ENCODE measurements at regions not wholly inside any gene's neighbourhood (a gene's known extent, or its start where the extent isn't known, plus 50 kb on each side); places are given as distances from the start of the nearest gene placed in this dataset.

GRCh38 chr15:95407534-95407933, 923.0 kb upstream of the NR2F2 start:
- H3K79me2 ChIP-seq (ENCODE audit: low read length) = no peaks in the 10 kb centered on the region
- H4K20me1 ChIP-seq (ENCODE audit: insufficient read depth, low read length) = no peaks in the 10 kb centered on the region
- no peaks in the 10 kb centered on the region for H3K36me3 ChIP-seq (replicated peaks; ENCODE audit: low read depth, low read length)
- H2AFZ ChIP-seq (ENCODE audit: low read depth, low read length) = no peak overlapping the region
- H3K27me3 ChIP-seq (ENCODE audit: low read depth, low read length) = no peaks in the 10 kb centered on the region
- H3K27ac ChIP-seq (ENCODE audit: low read length) = no peak overlapping the region
- H3K4me2 ChIP-seq (ENCODE audit: low read length) = no peak overlapping the region
- H3K9me3 ChIP-seq (ENCODE audit: insufficient read depth, low read length) = no peaks in the 10 kb centered on the region
- TF ChIP-seq CTCF (IDR thresholded peaks at IDR 0.05; ENCODE audit: low read depth, low read length) = no peak
- no peak for TF ChIP-seq EZH2phosphoT487 (IDR thresholded peaks at IDR 0.05; ENCODE audit: low read depth)
- no peak overlapping the region for H3K9ac ChIP-seq (ENCODE audit: low read length)
- H3K4me1 ChIP-seq (ENCODE audit: low read length) = no peaks in the 10 kb centered on the region
- H3K4me3 ChIP-seq (ENCODE audit: low read length) = no peak overlapping the region

- Histone ChIP-seq H3K79me2 (ENCODE audit: low read length) (no peaks in the 10 kb centered on the region), H3K4me1 (ENCODE audit: low read length) (no peaks in the 10 kb centered on the region), H3K27ac (ENCODE audit: low read length) (no peak overlapping the region), H3K36me3 (replicated peaks; ENCODE audit: low read depth, low read length) (no peaks in the 10 kb centered on the region), H4K20me1 (ENCODE audit: insufficient read depth, low read length) (no peaks in the 10 kb centered on the region), H3K27me3 (ENCODE audit: low read depth, low read length) (no peaks in the 10 kb centered on the region), H3K4me2 (ENCODE audit: low read length) (no peak overlapping the region), H3K9me3 (ENCODE audit: insufficient read depth, low read length) (no peaks in the 10 kb centered on the region), H3K9ac (ENCODE audit: low read length) (no peak overlapping the region), H3K4me3 (ENCODE audit: low read length) (no peak overlapping the region), H2AFZ (ENCODE audit: low read depth, low read length) (no peak overlapping the region)
- no peak for TF ChIP-seq CTCF (IDR thresholded peaks at IDR 0.05; ENCODE audit: low read depth, low read length)
- no peak for TF ChIP-seq EZH2phosphoT487 (IDR thresholded peaks at IDR 0.05; ENCODE audit: low read depth)
Observed at GRCh38 chr15:95409211-95409610, 921.3 kb upstream of the NR2F2 start.

- H3K36me3 ChIP-seq (replicated peaks; ENCODE audit: low read depth, low read length) = no peaks in the 10 kb centered on the region
- H3K4me2 ChIP-seq (ENCODE audit: low read length) = no peak overlapping the region
- H3K4me1 ChIP-seq (ENCODE audit: low read length) = no peaks in the 10 kb centered on the region
- no peak overlapping the region for H3K27ac ChIP-seq (ENCODE audit: low read length)
- no peak overlapping the region for H3K9ac ChIP-seq (ENCODE audit: low read length)
- H3K4me3 ChIP-seq (ENCODE audit: low read length) = no peak overlapping the region
- no peaks in the 10 kb centered on the region for H3K79me2 ChIP-seq (ENCODE audit: low read length)
- H3K9me3 ChIP-seq (ENCODE audit: insufficient read depth, low read length) = no peaks in the 10 kb centered on the region
- no peak overlapping the region for H2AFZ ChIP-seq (ENCODE audit: low read depth, low read length)
- H3K27me3 ChIP-seq (ENCODE audit: low read depth, low read length) = no peaks in the 10 kb centered on the region
- no peak for TF ChIP-seq EZH2phosphoT487 (IDR thresholded peaks at IDR 0.05; ENCODE audit: low read depth)
- TF ChIP-seq CTCF (IDR thresholded peaks at IDR 0.05; ENCODE audit: low read depth, low read length) = no peak
- no peaks in the 10 kb centered on the region for H4K20me1 ChIP-seq (ENCODE audit: insufficient read depth, low read length)
Observed at GRCh38 chr15:95409626-95410310, 920.7 kb upstream of the NR2F2 start.

GRCh38 chr15:95410757-95411156, 919.7 kb upstream of the NR2F2 start:
- H3K9me3 ChIP-seq (ENCODE audit: insufficient read depth, low read length) = no peaks in the 10 kb centered on the region
- no peaks in the 10 kb centered on the region for H3K27me3 ChIP-seq (ENCODE audit: low read depth, low read length)
- H3K9ac ChIP-seq (ENCODE audit: low read length) = no peak overlapping the region
- H3K27ac ChIP-seq (ENCODE audit: low read length) = no peak overlapping the region
- no peaks in the 10 kb centered on the region for H4K20me1 ChIP-seq (ENCODE audit: insufficient read depth, low read length)
- H2AFZ ChIP-seq (ENCODE audit: low read depth, low read length) = no peak overlapping the region
- no peaks in the 10 kb centered on the region for H3K36me3 ChIP-seq (replicated peaks; ENCODE audit: low read depth, low read length)
- no peak overlapping the region for H3K4me3 ChIP-seq (ENCODE audit: low read length)
- H3K4me1 ChIP-seq (ENCODE audit: low read length) = no peaks in the 10 kb centered on the region
- TF ChIP-seq CTCF (IDR thresholded peaks at IDR 0.05; ENCODE audit: low read depth, low read length) = no peak
- TF ChIP-seq EZH2phosphoT487 (IDR thresholded peaks at IDR 0.05; ENCODE audit: low read depth) = no peak
- H3K4me2 ChIP-seq (ENCODE audit: low read length) = no peak overlapping the region
- H3K79me2 ChIP-seq (ENCODE audit: low read length) = no peaks in the 10 kb centered on the region

All from OCI-LY3 (cell line).